ENCODE measurements at regions not wholly inside any gene's neighbourhood (a gene's known extent, or its start where the extent isn't known, plus 50 kb on each side); places are given as distances from the start of the nearest gene placed in this dataset.

DNA sequence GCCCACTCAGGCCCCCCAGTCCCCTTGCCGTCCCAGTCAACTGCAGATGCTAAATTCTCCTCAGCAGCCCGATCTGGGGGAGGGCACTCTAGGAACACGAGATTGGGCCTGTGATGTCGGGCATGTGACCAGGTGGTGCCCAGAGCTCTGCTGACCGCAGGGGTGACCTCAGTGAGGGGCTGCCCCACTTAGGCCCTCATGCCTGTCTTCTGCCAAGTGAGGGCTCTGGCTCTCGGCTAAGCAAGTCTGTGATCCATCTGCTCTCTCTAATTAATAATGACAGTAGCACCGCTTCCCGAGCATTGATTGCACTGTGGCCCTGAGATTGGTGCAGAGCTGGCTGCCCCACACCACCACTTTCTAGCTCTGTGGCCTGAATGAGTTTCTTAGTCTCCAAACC lies 138.8 kb downstream of the MRM1 start:
- TF ChIP-seq POLR2A (IDR thresholded peaks at IDR 0.05; ENCODE audit: low read depth, low read length) (no peak), TAF1 (IDR thresholded peaks at IDR 0.05; ENCODE audit: borderline replicate concordance, low read depth, low read length) (no peak)

Data from GM12892 (cell line).